Osteocyte (in vitro differentiated cells): ENCODE measurements at regions not wholly inside any gene's neighbourhood (a gene's known extent, or its start where the extent isn't known, plus 50 kb on each side); places are given as distances from the start of the nearest gene placed in this dataset.

Source experiments
- DNase-seq: peaks from one replicate; pipeline ENCODE4 v3.0.0; 2021; ENCODE audit warnings: mixed read lengths; ENCODE audit not compliant: unreplicated experiment; ENCODE audit errors: extremely low spot score
- H3K27ac Mint-ChIP-seq: one replicate; pipeline ENCODE4 v1.8.0; 2021; ENCODE audit warnings: mild to moderate bottlenecking, mixed read lengths; ENCODE audit not compliant: unreplicated experiment
- H3K27me3 Mint-ChIP-seq: one replicate; pipeline ENCODE4 v1.8.0; 2021; ENCODE audit warnings: mixed read lengths; ENCODE audit not compliant: unreplicated experiment
- H3K36me3 Mint-ChIP-seq: one replicate; pipeline ENCODE4 v1.8.0; 2021; ENCODE audit warnings: mixed read lengths; ENCODE audit not compliant: unreplicated experiment
- H3K4me1 Mint-ChIP-seq: one replicate; pipeline ENCODE4 v1.8.0; 2021; ENCODE audit warnings: mixed read lengths; ENCODE audit not compliant: unreplicated experiment
- H3K4me3 Mint-ChIP-seq: one replicate; pipeline ENCODE4 v1.8.0; 2021; ENCODE audit warnings: mild to moderate bottlenecking, moderate library complexity, mixed read lengths; ENCODE audit not compliant: unreplicated experiment
- H3K9me3 Mint-ChIP-seq: one replicate; pipeline ENCODE4 v1.8.0; 2021; ENCODE audit warnings: mixed read lengths; ENCODE audit not compliant: unreplicated experiment
- CTCF ChIP-seq: fragments of 200-600 bp; sonication (generic); IDR thresholded peaks from 2 replicates; pipeline ENCODE4 v1.5.0; 2021; ENCODE audit warnings: antibody characterized with exemption, mild to moderate bottlenecking, moderate library complexity

GRCh38 chr9:13737885-13738284 is 458.4 kb upstream of the MPDZ start:
- Mint-ChIP-seq H3K9me3 (no peaks in the 10 kb centered on the region), H3K4me1 (peaks cover 8% of the 10 kb centered on the region), H3K4me3 (no peak overlapping the region), H3K36me3 (no peaks in the 10 kb centered on the region), H3K27me3 (peaks cover 23% of the 10 kb centered on the region), H3K27ac (no peak overlapping the region)
- no peak for DNase-seq
- no peak for TF ChIP-seq CTCF

GRCh38 chr9:13735181-13735580 is 455.7 kb upstream of the MPDZ start:
- no peak overlapping the region for H3K27ac Mint-ChIP-seq
- H3K27me3 Mint-ChIP-seq = peaks cover 40% of the 10 kb centered on the region
- no peak for TF ChIP-seq CTCF
- H3K4me3 Mint-ChIP-seq = no peak overlapping the region
- peaks cover 8% of the 10 kb centered on the region for H3K4me1 Mint-ChIP-seq
- H3K36me3 Mint-ChIP-seq = no peaks in the 10 kb centered on the region
- DNase-seq = no peak
- no peaks in the 10 kb centered on the region for H3K9me3 Mint-ChIP-seq

- DNase-seq = no peak
- H3K9me3 Mint-ChIP-seq = no peaks in the 10 kb centered on the region
- H3K4me1 Mint-ChIP-seq = peaks cover 8% of the 10 kb centered on the region
- no peak overlapping the region for H3K4me3 Mint-ChIP-seq
- no peak overlapping the region for H3K27ac Mint-ChIP-seq
- no peak for TF ChIP-seq CTCF
- H3K36me3 Mint-ChIP-seq = no peaks in the 10 kb centered on the region
- H3K27me3 Mint-ChIP-seq = peaks cover 41% of the 10 kb centered on the region
These were observed 455.1 kb upstream of the MPDZ start for GRCh38 chr9:13734601-13735000.

GRCh38 chr9:13732290-13732689 is 452.8 kb upstream of the MPDZ start:
- H3K27me3 Mint-ChIP-seq = peaks cover 59% of the 10 kb centered on the region
- H3K36me3 Mint-ChIP-seq = no peaks in the 10 kb centered on the region
- H3K4me1 Mint-ChIP-seq = peaks cover 8% of the 10 kb centered on the region
- no peak for DNase-seq
- no peak overlapping the region for H3K27ac Mint-ChIP-seq
- H3K9me3 Mint-ChIP-seq = no peaks in the 10 kb centered on the region
- TF ChIP-seq CTCF = no peak
- no peak overlapping the region for H3K4me3 Mint-ChIP-seq

GRCh38 chr9:13731637-13732036 is 452.1 kb upstream of the MPDZ start:
- no peaks in the 10 kb centered on the region for H3K9me3 Mint-ChIP-seq
- H3K27ac Mint-ChIP-seq = no peak overlapping the region
- no peak overlapping the region for H3K4me3 Mint-ChIP-seq
- H3K4me1 Mint-ChIP-seq = peaks cover 2% of the 10 kb centered on the region
- DNase-seq = no peak
- no peaks in the 10 kb centered on the region for H3K36me3 Mint-ChIP-seq
- H3K27me3 Mint-ChIP-seq = peaks cover 62% of the 10 kb centered on the region
- no peak for TF ChIP-seq CTCF
